Stimulated activated effector memory CD8-positive, alpha-beta T cell treated with anti-CD3 and anti-CD28 coated beads, Interleukin-12 subunit alpha, Interleukin-12 subunit beta, amount 100 ng/mL, for 72 hours (primary cell): ENCODE measurements at regions not wholly inside any gene's neighbourhood (a gene's known extent, or its start where the extent isn't known, plus 50 kb on each side); places are given as distances from the start of the nearest gene placed in this dataset.
"Not testable (repeated sequence)": the region's sequence is repeated elsewhere in the genome, so short reads cannot be mapped to it uniquely, and the experiment has no call there.

ENCODE experiments used
- ATAC-seq: fragments of 150-1000 bp; cut with Tn5 transposase; 2 replicates; pipeline ENCODE4 v1.10.0; 2021
- DNase-seq, 2 donors: peaks; one replicate each; pipeline ENCODE4 v3.0.0; 2021 to 2022; ENCODE audit warnings: low spot score in 2 of 2
- H3K27ac Mint-ChIP-seq: one replicate; pipeline ENCODE4 v1.8.0; 2022; ENCODE audit warnings: mild to moderate bottlenecking, mixed read lengths
- H3K36me3 Mint-ChIP-seq: one replicate; pipeline ENCODE4 v1.8.0; 2022; ENCODE audit warnings: mild to moderate bottlenecking, mixed read lengths
- H3K4me1 Mint-ChIP-seq: one replicate; pipeline ENCODE4 v1.8.0; 2022; ENCODE audit warnings: mixed read lengths
- H3K4me3 Mint-ChIP-seq: one replicate; pipeline ENCODE4 v1.8.0; 2022; ENCODE audit warnings: mild to moderate bottlenecking, mixed read lengths
- H3K9me3 Mint-ChIP-seq: one replicate; pipeline ENCODE4 v1.8.0; 2022; ENCODE audit warnings: mixed read lengths

GRCh38 chr7:106713452-106713851 is 52.5 kb upstream of the CCDC71L start:
- not testable (repeated sequence) for DNase-seq, H3K4me3 Mint-ChIP-seq, H3K36me3 Mint-ChIP-seq, H3K9me3 Mint-ChIP-seq, H3K4me1 Mint-ChIP-seq, H3K27ac Mint-ChIP-seq, ATAC-seq

- H3K4me1 Mint-ChIP-seq = peaks cover 14% of the 10 kb centered on the region
- not testable (repeated sequence) for ATAC-seq, H3K27ac Mint-ChIP-seq, H3K4me3 Mint-ChIP-seq, DNase-seq, H3K36me3 Mint-ChIP-seq, H3K9me3 Mint-ChIP-seq
These were observed 53.9 kb upstream of the CCDC71L start for GRCh38 chr7:106714590-106715442.

- no peak for ATAC-seq
- peaks cover 18% of the 10 kb centered on the region for H3K4me1 Mint-ChIP-seq
- no peaks in the 10 kb centered on the region for H3K9me3 Mint-ChIP-seq
- H3K36me3 Mint-ChIP-seq = no peaks in the 10 kb centered on the region
- no peak overlapping the region for H3K27ac Mint-ChIP-seq
- H3K4me3 Mint-ChIP-seq = no peak overlapping the region
- no peak for DNase-seq
These were observed 54.8 kb upstream of the CCDC71L start for GRCh38 chr7:106715730-106716129.

GRCh38 chr7:106717254-106717954 is 56.4 kb upstream of the CCDC71L start:
- H3K36me3 Mint-ChIP-seq = no peaks in the 10 kb centered on the region
- no peak overlapping the region for H3K4me3 Mint-ChIP-seq
- no peak for ATAC-seq
- H3K9me3 Mint-ChIP-seq = no peaks in the 10 kb centered on the region
- peaks cover 18% of the 10 kb centered on the region for H3K4me1 Mint-ChIP-seq
- no peak overlapping the region for H3K27ac Mint-ChIP-seq
- DNase-seq = no peak

- DNase-seq (peak; percentile 38 to 76), ATAC-seq (peak; percentile 99)
- Mint-ChIP-seq H3K9me3 (no peaks in the 10 kb centered on the region), H3K27ac (no peak overlapping the region), H3K36me3 (no peaks in the 10 kb centered on the region), H3K4me1 (peaks cover 22% of the 10 kb centered on the region), H3K4me3 (no peak overlapping the region)
These were observed 57.3 kb upstream of the CCDC71L start for GRCh38 chr7:106717955-106718871.

GRCh38 chr7:106720641-106721040 is 59.7 kb upstream of the CCDC71L start:
- Mint-ChIP-seq H3K27ac (no peak overlapping the region), H3K9me3 (peaks cover 3% of the 10 kb centered on the region), H3K4me1 (peaks cover 30% of the 10 kb centered on the region), H3K36me3 (no peaks in the 10 kb centered on the region), H3K4me3 (no peak overlapping the region)
- DNase-seq = no peak
- no peak for ATAC-seq

GRCh38 chr7:106721816-106722785 is 61.1 kb upstream of the CCDC71L start:
- ATAC-seq = no peak
- Mint-ChIP-seq H3K27ac (peak overlapping the region; percentile 64), H3K9me3 (peaks cover 3% of the 10 kb centered on the region), H3K4me3 (no peak overlapping the region), H3K4me1 (peaks cover 30% of the 10 kb centered on the region), H3K36me3 (no peaks in the 10 kb centered on the region)
- DNase-seq = no peak

GRCh38 chr7:106723398-106723797 is 62.4 kb upstream of the CCDC71L start:
- H3K4me3 Mint-ChIP-seq = peak overlapping the region; percentile 20
- H3K27ac Mint-ChIP-seq = peak overlapping the region; percentile 64
- H3K4me1 Mint-ChIP-seq = peaks cover 30% of the 10 kb centered on the region
- DNase-seq = no peak
- H3K9me3 Mint-ChIP-seq = peaks cover 3% of the 10 kb centered on the region
- H3K36me3 Mint-ChIP-seq = no peaks in the 10 kb centered on the region
- ATAC-seq = peak; percentile 85

GRCh38 chr7:106729720-106730385 is 68.9 kb upstream of the CCDC71L start:
- Mint-ChIP-seq H3K4me3 (no peak overlapping the region), H3K27ac (no peak overlapping the region), H3K36me3 (no peaks in the 10 kb centered on the region), H3K4me1 (peaks cover 43% of the 10 kb centered on the region), H3K9me3 (peaks cover 2% of the 10 kb centered on the region)
- peak; percentile 75 for ATAC-seq
- no peak for DNase-seq

GRCh38 chr7:106731187-106731586 is 70.2 kb upstream of the CCDC71L start:
- ATAC-seq = no peak
- no peaks in the 10 kb centered on the region for H3K36me3 Mint-ChIP-seq
- peaks cover 55% of the 10 kb centered on the region for H3K4me1 Mint-ChIP-seq
- peaks cover 7% of the 10 kb centered on the region for H3K9me3 Mint-ChIP-seq
- no peak overlapping the region for H3K27ac Mint-ChIP-seq
- peak overlapping the region; percentile 44 for H3K4me3 Mint-ChIP-seq
- DNase-seq = no peak

- no peaks in the 10 kb centered on the region for H3K36me3 Mint-ChIP-seq
- peak; percentile 69 for ATAC-seq
- H3K27ac Mint-ChIP-seq = peak overlapping the region; percentile 39
- peaks cover 61% of the 10 kb centered on the region for H3K4me1 Mint-ChIP-seq
- peak overlapping the region; percentile 44 for H3K4me3 Mint-ChIP-seq
- DNase-seq = no peak
- peaks cover 9% of the 10 kb centered on the region for H3K9me3 Mint-ChIP-seq
These were observed 70.9 kb upstream of the CCDC71L start for GRCh38 chr7:106731646-106732444.

- Mint-ChIP-seq H3K4me1 (peaks cover 54% of the 10 kb centered on the region), H3K9me3 (peaks cover 9% of the 10 kb centered on the region), H3K27ac (peak overlapping the region; percentile 77), H3K36me3 (no peaks in the 10 kb centered on the region), H3K4me3 (peak overlapping the region; percentile 41)
- DNase-seq = no peak
- no peak for ATAC-seq
These were observed 74.7 kb upstream of the CCDC71L start for GRCh38 chr7:106735637-106736036.

GRCh38 chr7:106736123-106736507 is 75.2 kb upstream of the CCDC71L start:
- peak overlapping the region; percentile 77 for H3K27ac Mint-ChIP-seq
- H3K4me3 Mint-ChIP-seq = peak overlapping the region; percentile 41
- H3K4me1 Mint-ChIP-seq = peaks cover 51% of the 10 kb centered on the region
- no peak for DNase-seq
- no peak for ATAC-seq
- H3K9me3 Mint-ChIP-seq = peaks cover 9% of the 10 kb centered on the region
- no peaks in the 10 kb centered on the region for H3K36me3 Mint-ChIP-seq
